ENCODE measurements at regions not wholly inside any gene's neighbourhood (a gene's known extent, or its start where the extent isn't known, plus 50 kb on each side); places are given as distances from the start of the nearest gene placed in this dataset.

- no peak overlapping the region for H3K27ac ChIP-seq (ENCODE audit: low read depth, low read length)
- no peak for TF ChIP-seq EZH2phosphoT487 (IDR thresholded peaks at IDR 0.05; ENCODE audit: borderline replicate concordance, low read length)
- TF ChIP-seq, protein P1, sequence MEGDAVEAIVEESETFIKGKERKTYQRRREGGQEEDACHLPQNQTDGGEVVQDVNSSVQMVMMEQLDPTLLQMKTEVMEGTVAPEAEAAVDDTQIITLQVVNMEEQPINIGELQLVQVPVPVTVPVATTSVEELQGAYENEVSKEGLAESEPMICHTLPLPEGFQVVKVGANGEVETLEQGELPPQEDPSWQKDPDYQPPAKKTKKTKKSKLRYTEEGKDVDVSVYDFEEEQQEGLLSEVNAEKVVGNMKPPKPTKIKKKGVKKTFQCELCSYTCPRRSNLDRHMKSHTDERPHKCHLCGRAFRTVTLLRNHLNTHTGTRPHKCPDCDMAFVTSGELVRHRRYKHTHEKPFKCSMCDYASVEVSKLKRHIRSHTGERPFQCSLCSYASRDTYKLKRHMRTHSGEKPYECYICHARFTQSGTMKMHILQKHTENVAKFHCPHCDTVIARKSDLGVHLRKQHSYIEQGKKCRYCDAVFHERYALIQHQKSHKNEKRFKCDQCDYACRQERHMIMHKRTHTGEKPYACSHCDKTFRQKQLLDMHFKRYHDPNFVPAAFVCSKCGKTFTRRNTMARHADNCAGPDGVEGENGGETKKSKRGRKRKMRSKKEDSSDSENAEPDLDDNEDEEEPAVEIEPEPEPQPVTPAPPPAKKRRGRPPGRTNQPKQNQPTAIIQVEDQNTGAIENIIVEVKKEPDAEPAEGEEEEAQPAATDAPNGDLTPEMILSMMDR (IDR thresholded peaks at IDR 0.05; ENCODE audit: low read depth, low read length, poor library complexity, severe bottlenecking) = no peak
- no peak overlapping the region for H3K4me3 ChIP-seq (ENCODE audit: low read length)
- no peaks in the 10 kb centered on the region for H3K4me1 ChIP-seq (ENCODE audit: control insufficient read depth, low read length)
- H4K20me1 ChIP-seq (ENCODE audit: control insufficient read depth, insufficient read depth, low read depth, low read length) = no peaks in the 10 kb centered on the region
- no peaks in the 10 kb centered on the region for H3K9me2 ChIP-seq (replicated peaks; ENCODE audit: control insufficient read depth, low read length)
- H3K36me3 ChIP-seq (ENCODE audit: control insufficient read depth, low read length) = no peaks in the 10 kb centered on the region
- H3K4me2 ChIP-seq (ENCODE audit: low read length) = no peak overlapping the region
- H3K9me3 ChIP-seq (ENCODE audit: control insufficient read depth, insufficient read depth, low read length) = no peaks in the 10 kb centered on the region
- no peaks in the 10 kb centered on the region for H3F3A ChIP-seq (ENCODE audit: control insufficient read depth, insufficient read depth)
- H3K27me3 ChIP-seq (ENCODE audit: control insufficient read depth, low read length) = no peaks in the 10 kb centered on the region
- H3K79me2 ChIP-seq (ENCODE audit: control insufficient read depth, low read length) = no peaks in the 10 kb centered on the region
Measured at GRCh38 chr9:81113453-81114124, 575.8 kb downstream of the TLE1 start.

- no peaks in the 10 kb centered on the region for H3K4me1 ChIP-seq (ENCODE audit: control insufficient read depth, low read length)
- H3K4me2 ChIP-seq (ENCODE audit: low read length) = no peak overlapping the region
- no peaks in the 10 kb centered on the region for H3K9me2 ChIP-seq (replicated peaks; ENCODE audit: control insufficient read depth, low read length)
- no peak for TF ChIP-seq EZH2phosphoT487 (IDR thresholded peaks at IDR 0.05; ENCODE audit: borderline replicate concordance, low read length)
- TF ChIP-seq, protein P1 (IDR thresholded peaks at IDR 0.05; ENCODE audit: low read depth, low read length, poor library complexity, severe bottlenecking) = no peak
- H3K9me3 ChIP-seq (ENCODE audit: control insufficient read depth, insufficient read depth, low read length) = no peaks in the 10 kb centered on the region
- no peak overlapping the region for H3K4me3 ChIP-seq (ENCODE audit: low read length)
- H3K27me3 ChIP-seq (ENCODE audit: control insufficient read depth, low read length) = no peaks in the 10 kb centered on the region
- no peaks in the 10 kb centered on the region for H3F3A ChIP-seq (ENCODE audit: control insufficient read depth, insufficient read depth)
- H4K20me1 ChIP-seq (ENCODE audit: control insufficient read depth, insufficient read depth, low read depth, low read length) = no peaks in the 10 kb centered on the region
- no peak overlapping the region for H3K27ac ChIP-seq (ENCODE audit: low read depth, low read length)
- no peaks in the 10 kb centered on the region for H3K36me3 ChIP-seq (ENCODE audit: control insufficient read depth, low read length)
- no peaks in the 10 kb centered on the region for H3K79me2 ChIP-seq (ENCODE audit: control insufficient read depth, low read length)
Measured at GRCh38 chr9:81112627-81113452, 576.5 kb downstream of the TLE1 start.

- no peak for TF ChIP-seq EZH2phosphoT487 (IDR thresholded peaks at IDR 0.05; ENCODE audit: borderline replicate concordance, low read length)
- TF ChIP-seq, protein P1 (IDR thresholded peaks at IDR 0.05; ENCODE audit: low read depth, low read length, poor library complexity, severe bottlenecking) = no peak
- Histone ChIP-seq H3K4me3 (ENCODE audit: low read length) (no peak overlapping the region), H3K27me3 (ENCODE audit: control insufficient read depth, low read length) (no peaks in the 10 kb centered on the region), H3K79me2 (ENCODE audit: control insufficient read depth, low read length) (no peaks in the 10 kb centered on the region), H4K20me1 (ENCODE audit: control insufficient read depth, insufficient read depth, low read depth, low read length) (no peaks in the 10 kb centered on the region), H3K36me3 (ENCODE audit: control insufficient read depth, low read length) (no peaks in the 10 kb centered on the region), H3K27ac (ENCODE audit: low read depth, low read length) (no peak overlapping the region), H3F3A (ENCODE audit: control insufficient read depth, insufficient read depth) (no peaks in the 10 kb centered on the region), H3K9me3 (ENCODE audit: control insufficient read depth, insufficient read depth, low read length) (no peaks in the 10 kb centered on the region), H3K9me2 (replicated peaks; ENCODE audit: control insufficient read depth, low read length) (no peaks in the 10 kb centered on the region), H3K4me1 (ENCODE audit: control insufficient read depth, low read length) (no peaks in the 10 kb centered on the region), H3K4me2 (ENCODE audit: low read length) (no peak overlapping the region)
Measured at GRCh38 chr9:81108821-81109220, 580.5 kb downstream of the TLE1 start.
